H1 (cell line): ENCODE measurements at regions not wholly inside any gene's neighbourhood (a gene's known extent, or its start where the extent isn't known, plus 50 kb on each side); places are given as distances from the start of the nearest gene placed in this dataset.

ENCODE experiments used
- CTCF ChIA-PET: fragments of 300-600 bp; sonication (Branson Sonifier 250); formaldehyde crosslinking; loops from one replicate; lab custom pipeline; 2021; ENCODE audit not compliant: partially characterized antibody; lab: Charles Lee
- POLR2A ChIA-PET: fragments of 300-600 bp; sonication (Branson Sonifier 250); formaldehyde crosslinking; loops from one replicate; lab custom pipeline; 2021; ENCODE audit warnings: inconsistent platforms; ENCODE audit not compliant: partially characterized antibody; lab: Charles Lee
- DNase-seq, 2 experiments: peaks; one replicate each; pipeline versions ENCODE4 v3.0.0 to v3.0.0-alpha.2; 2010 to 2022; ENCODE audit warnings: low spot score in 2 of 2, low read depth in 1 of 2, mixed read lengths in 1 of 2
- FAIRE-seq: peaks from 2 replicates; lab custom pipeline; 2011; peaks lifted over from hg19 to GRCh38; lab: Jason Lieb, UNC
- H2AFZ ChIP-seq: 2 replicates; pipeline ENCODE4 v1.8.1; 2012; ENCODE audit warnings: low read length, inconsistent platforms
- H2AK5ac ChIP-seq: 2 replicates; pipeline ENCODE4 v1.6.1; 2013; ENCODE audit warnings: low read depth, low read length
- H2BK120ac ChIP-seq: replicated peaks from 2 replicates; pipeline ENCODE3; 2013; ENCODE audit warnings: low read depth, low read length, inconsistent platforms
- H2BK12ac ChIP-seq: 2 replicates; pipeline ENCODE4 v1.6.1; 2013; ENCODE audit warnings: low read depth, low read length
- H2BK15ac ChIP-seq: 2 replicates; pipeline ENCODE4 v1.6.1; 2013; ENCODE audit warnings: low read length
- H2BK20ac ChIP-seq: 2 replicates; pipeline ENCODE4 v1.6.1; 2013; ENCODE audit warnings: low read length
- H2BK5ac ChIP-seq: 2 replicates; pipeline ENCODE4 v1.6.1; 2013; ENCODE audit warnings: low read depth, low read length
- H3K14ac ChIP-seq: 2 replicates; pipeline ENCODE4 v1.6.1; 2013; ENCODE audit warnings: inconsistent platforms; ENCODE audit not compliant: insufficient read length
- H3K18ac ChIP-seq: 2 replicates; pipeline ENCODE4 v1.6.1; 2013; ENCODE audit warnings: low read length; ENCODE audit errors: extremely low read depth
- H3K23ac ChIP-seq: 2 replicates; pipeline ENCODE4 v1.6.1; 2013; ENCODE audit warnings: inconsistent platforms; ENCODE audit not compliant: insufficient read length
- H3K23me2 ChIP-seq: 2 replicates; pipeline ENCODE4 v1.6.1; 2013; ENCODE audit warnings: low read depth, low read length
- H3K27ac ChIP-seq: 2 replicates; pipeline ENCODE4 v1.6.1; 2011; ENCODE audit warnings: low read depth, low read length, inconsistent platforms
- H3K27me3 ChIP-seq, 4 experiments: replicated peaks in 1 of 4; 1 replicate in 1 of 4; 2 replicates in 3 of 4; pipeline versions ENCODE4 v1.6.1 to v1.8.1; 2011 to 2013; ENCODE audit warnings: low read length in 3 of 4, mild to moderate bottlenecking in 3 of 4, inconsistent platforms in 2 of 4, mixed read lengths in 2 of 4, moderate library complexity in 1 of 4; ENCODE audit not compliant: control insufficient read depth in 3 of 4, insufficient read depth in 3 of 4; ENCODE audit errors: extremely low read depth in 1 of 4
- H3K36me3 ChIP-seq, 4 experiments: 2 replicates each; pipeline versions ENCODE4 v1.6.1 to v1.8.1; 2011 to 2013; ENCODE audit warnings: mild to moderate bottlenecking in 4 of 4, low read length in 3 of 4, moderate library complexity in 2 of 4, control low read depth in 1 of 4, inconsistent platforms in 1 of 4; ENCODE audit not compliant: insufficient read depth in 4 of 4, control insufficient read depth in 2 of 4
- H3K4ac ChIP-seq: replicated peaks from 2 replicates; pipeline ENCODE3; 2013; ENCODE audit warnings: low read length, low read depth, mixed read lengths, inconsistent platforms; ENCODE audit not compliant: insufficient read length
- H3K4me1 ChIP-seq, 4 experiments: replicated peaks in 1 of 4; 1 replicate in 1 of 4; 2 replicates in 3 of 4; pipeline versions ENCODE4 v1.6.1 to v1.8.1; 2011 to 2013; ENCODE audit warnings: low read length in 3 of 4, inconsistent platforms in 2 of 4, mixed read lengths in 1 of 4; ENCODE audit not compliant: insufficient read depth in 4 of 4, control insufficient read depth in 3 of 4
- H3K4me2 ChIP-seq, 2 experiments: 2 replicates each; pipeline versions ENCODE4 v1.6.1 to v1.8.1; 2011 to 2013; ENCODE audit warnings: low read depth in 2 of 2, low read length in 2 of 2, control low read depth in 1 of 2, inconsistent platforms in 1 of 2, mild to moderate bottlenecking in 1 of 2; ENCODE audit not compliant: insufficient read depth in 1 of 2
- H3K4me3 ChIP-seq, 4 experiments: fragments of 200-600, 300-600 bp in 1 of 4; sonication (generic), shearing (Covaris generic), sonication (Bioruptor Twin) in 1 of 4; 2 replicates each; pipeline versions ENCODE4 v1.5.1 to v1.8.1; 2011 to 2016; ENCODE audit warnings: low read length in 4 of 4, low read depth in 3 of 4, control low read depth in 2 of 4, inconsistent platforms in 2 of 4, mild to moderate bottlenecking in 2 of 4, mixed read lengths in 1 of 4, moderate library complexity in 1 of 4; ENCODE audit not compliant: insufficient read depth in 2 of 4; ENCODE audit errors: extremely low read depth in 1 of 4
- H3K56ac ChIP-seq: replicated peaks from 2 replicates; pipeline ENCODE3; 2013; ENCODE audit warnings: low read depth, mild to moderate bottlenecking, mixed read lengths, low read length, inconsistent platforms; ENCODE audit not compliant: insufficient read length
- H3K79me1 ChIP-seq: 2 replicates; pipeline ENCODE4 v1.6.1; 2013; ENCODE audit warnings: low read depth, low read length, control low read depth
- H3K79me2 ChIP-seq, 2 experiments: 2 replicates each; pipeline versions ENCODE4 v1.6.1 to v1.8.1; 2012 to 2013; ENCODE audit warnings: low read length in 2 of 2, mild to moderate bottlenecking in 2 of 2, inconsistent platforms in 1 of 2; ENCODE audit not compliant: insufficient read depth in 2 of 2, control insufficient read depth in 1 of 2
- H3K9ac ChIP-seq, 4 experiments: replicated peaks in 1 of 4; 1 replicate in 1 of 4; 2 replicates in 3 of 4; pipeline versions ENCODE4 v1.6.1 to v1.8.1; 2011 to 2013; ENCODE audit warnings: low read depth in 3 of 4, low read length in 3 of 4, control low read depth in 2 of 4, mild to moderate bottlenecking in 2 of 4, moderate library complexity in 2 of 4, inconsistent platforms in 1 of 4; ENCODE audit errors: extremely low read depth in 1 of 4
- H3K9me3 ChIP-seq, 2 experiments: 2 replicates each; pipeline versions ENCODE4 v1.6.1 to v1.8.1; 2012 to 2013; ENCODE audit warnings: mild to moderate bottlenecking in 2 of 2, moderate library complexity in 2 of 2, control low read depth in 1 of 2, inconsistent platforms in 1 of 2, low read depth in 1 of 2, low read length in 1 of 2, mixed read lengths in 1 of 2; ENCODE audit not compliant: insufficient read depth in 2 of 2
- H4K20me1 ChIP-seq, 2 experiments: replicated peaks in 1 of 2; 2 replicates each; pipeline versions ENCODE3 to v1.8.1; 2011 to 2013; ENCODE audit warnings: inconsistent platforms in 2 of 2, low read length in 2 of 2, mild to moderate bottlenecking in 1 of 2; ENCODE audit not compliant: insufficient read depth in 2 of 2, control insufficient read depth in 1 of 2
- H4K5ac ChIP-seq: 2 replicates; pipeline ENCODE4 v1.6.1; 2013; ENCODE audit warnings: low read length, low read depth, mixed read lengths, inconsistent platforms; ENCODE audit not compliant: insufficient read length
- H4K8ac ChIP-seq: 2 replicates; pipeline ENCODE4 v1.8.0; 2013; ENCODE audit warnings: mild to moderate bottlenecking, moderate library complexity, low read length, inconsistent platforms; ENCODE audit not compliant: insufficient read depth; ENCODE audit errors: extremely low read depth
- H4K91ac ChIP-seq: replicated peaks from 2 replicates; pipeline ENCODE3; 2013; ENCODE audit warnings: low read length, mixed read lengths, inconsistent platforms; ENCODE audit not compliant: insufficient read length
- CHD1 ChIP-seq: IDR thresholded peaks from 2 replicates; pipeline ENCODE4 v1.6.1; 2012; ENCODE audit warnings: low read depth, low read length, improper control_type of control experiment
- CTBP2 ChIP-seq: IDR thresholded peaks from 2 replicates; pipeline ENCODE4 v1.7.0; 2011; ENCODE audit warnings: borderline replicate concordance, mild to moderate bottlenecking, moderate library complexity, mixed read lengths, low read length; ENCODE audit not compliant: insufficient read depth, insufficient read length
- EGR1 ChIP-seq: IDR thresholded peaks from 2 replicates; pipeline ENCODE4 v1.6.1; 2011; ENCODE audit warnings: low read depth, low read length, borderline replicate concordance
- JUN ChIP-seq: IDR thresholded peaks from 2 replicates; pipeline ENCODE4 v1.6.1; 2011; ENCODE audit warnings: low read depth, mild to moderate bottlenecking, improper control_type of control experiment, low read length
- KDM5A ChIP-seq: fragments of 200-600 bp; IDR thresholded peaks from 2 replicates; pipeline ENCODE4 v1.7.1; 2012; ENCODE audit warnings: mild to moderate bottlenecking, low read length, inconsistent platforms, mixed read lengths
- RBBP5 ChIP-seq: IDR thresholded peaks from 2 replicates; pipeline ENCODE4 v1.7.1; 2012; ENCODE audit warnings: low read depth, mild to moderate bottlenecking, inconsistent platforms, low read length, moderate library complexity, borderline replicate concordance
- SAP30 ChIP-seq: fragments of 300-600 bp; sonication (generic); IDR thresholded peaks from 2 replicates; pipeline ENCODE4 v1.7.1; 2012; ENCODE audit warnings: low read length, moderate library complexity, mild to moderate bottlenecking, inconsistent platforms; ENCODE audit not compliant: insufficient read depth, insufficient replicate concordance
- SP1 ChIP-seq: IDR thresholded peaks from 2 replicates; pipeline ENCODE4 v1.6.1; 2011; ENCODE audit warnings: low read depth, low read length
- SRF ChIP-seq: IDR thresholded peaks from 2 replicates; pipeline ENCODE4 v1.6.1; 2011; ENCODE audit warnings: mild to moderate bottlenecking, low read depth, low read length, moderate library complexity
- TAF1 ChIP-seq: IDR thresholded peaks from 2 replicates; pipeline ENCODE4 v1.6.1; 2011; ENCODE audit warnings: mild to moderate bottlenecking, low read depth, low read length
- WGBS, 2 experiments: shearing (Covaris generic) in 1 of 2; methylation state at CpG; one replicate each; pipeline versions ENCODE4 v1.1.6 to v1.1.7; 2013 to 2015; ENCODE audit warnings: low lambda C conversion rate in 2 of 2, mixed read lengths in 2 of 2, inconsistent platforms in 1 of 2, low coverage in 1 of 2, missing lambda C conversion rate in 1 of 2; ENCODE audit not compliant: insufficient replicate concordance in 2 of 2, insufficient coverage in 1 of 2, insufficient read length in 1 of 2; ENCODE audit errors: extremely low coverage in 1 of 2, missing lambda C conversion rate in 1 of 2; 5-methylcytosine and 5-hydroxymethylcytosine counted together
- TF ChIP-seq, protein P1 (sequence below), 3 experiments: IDR thresholded peaks; 1 replicate in 2 of 3; 2 replicates in 1 of 3; pipeline versions ENCODE4 v1.5.1 to v1.6.1; 2011; ENCODE audit warnings: low read length in 3 of 3, mild to moderate bottlenecking in 3 of 3, inconsistent platforms in 2 of 3, low read depth in 1 of 3, moderate library complexity in 1 of 3; ENCODE audit not compliant: insufficient read depth in 1 of 3; ENCODE audit errors: control extremely low read depth in 1 of 3

- no peak overlapping the region for H3K27ac ChIP-seq
- peak overlapping the region; percentile 96 for H2AFZ ChIP-seq
- H3K9ac ChIP-seq = no peak overlapping the region
- H3K23me2 ChIP-seq = no peaks in the 10 kb centered on the region
- H3K9me3 ChIP-seq = no peaks in the 10 kb centered on the region
- H4K20me1 ChIP-seq = no peaks in the 10 kb centered on the region
- 76% methylated on average over 5 of the region's 5 CpGs; no CpG with 5 or more reads in 1 of the 2 experiments for WGBS, 2 experiments
- H2BK120ac ChIP-seq = no peak overlapping the region
- no peak overlapping the region for H3K14ac ChIP-seq
- H3K4ac ChIP-seq = no peak overlapping the region
- DNase-seq (no peak), FAIRE-seq (no peak)
- no peak overlapping the region for H3K56ac ChIP-seq
- H4K8ac ChIP-seq = no peak overlapping the region
- no peak overlapping the region for H4K5ac ChIP-seq
- no peak overlapping the region for H2AK5ac ChIP-seq
- no peak overlapping the region for H3K18ac ChIP-seq
- no peak overlapping the region for H2BK20ac ChIP-seq
- H3K36me3 ChIP-seq = no peaks in the 10 kb centered on the region
- CTCF ChIA-PET = interaction anchor here (0.6 kb wide), 2 partner anchors 512 to 1495 kb away, joined by 3 read pairs; no protein-coding TSS in a partner anchor
- POLR2A ChIA-PET = no interaction called here
- no peak overlapping the region for H3K23ac ChIP-seq
- H3K79me1 ChIP-seq = no peaks in the 10 kb centered on the region
- H3K79me2 ChIP-seq = no peaks in the 10 kb centered on the region
- no peak overlapping the region for H3K4me2 ChIP-seq
- H2BK15ac ChIP-seq = no peak overlapping the region
- H3K4me3 ChIP-seq = no peak overlapping the region
- H3K27me3 ChIP-seq = no peaks in the 10 kb centered on the region
- no peak overlapping the region for H2BK5ac ChIP-seq
- H3K4me1 ChIP-seq = no peaks in the 10 kb centered on the region
- H4K91ac ChIP-seq = no peak overlapping the region
- H2BK12ac ChIP-seq = no peak overlapping the region
- TF ChIP-seq JUN (no peak), SAP30 (no peak), CHD1 (no peak), TAF1 (no peak), KDM5A (no peak), SRF (no peak), RBBP5 (no peak), CTBP2 (no peak), SP1 (no peak), EGR1 (no peak)
- TF ChIP-seq, protein P1, sequence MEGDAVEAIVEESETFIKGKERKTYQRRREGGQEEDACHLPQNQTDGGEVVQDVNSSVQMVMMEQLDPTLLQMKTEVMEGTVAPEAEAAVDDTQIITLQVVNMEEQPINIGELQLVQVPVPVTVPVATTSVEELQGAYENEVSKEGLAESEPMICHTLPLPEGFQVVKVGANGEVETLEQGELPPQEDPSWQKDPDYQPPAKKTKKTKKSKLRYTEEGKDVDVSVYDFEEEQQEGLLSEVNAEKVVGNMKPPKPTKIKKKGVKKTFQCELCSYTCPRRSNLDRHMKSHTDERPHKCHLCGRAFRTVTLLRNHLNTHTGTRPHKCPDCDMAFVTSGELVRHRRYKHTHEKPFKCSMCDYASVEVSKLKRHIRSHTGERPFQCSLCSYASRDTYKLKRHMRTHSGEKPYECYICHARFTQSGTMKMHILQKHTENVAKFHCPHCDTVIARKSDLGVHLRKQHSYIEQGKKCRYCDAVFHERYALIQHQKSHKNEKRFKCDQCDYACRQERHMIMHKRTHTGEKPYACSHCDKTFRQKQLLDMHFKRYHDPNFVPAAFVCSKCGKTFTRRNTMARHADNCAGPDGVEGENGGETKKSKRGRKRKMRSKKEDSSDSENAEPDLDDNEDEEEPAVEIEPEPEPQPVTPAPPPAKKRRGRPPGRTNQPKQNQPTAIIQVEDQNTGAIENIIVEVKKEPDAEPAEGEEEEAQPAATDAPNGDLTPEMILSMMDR (IDR thresholded peaks at IDR 0.05; ENCODE audit: control extremely low read depth in 1 of 3, insufficient read depth in 1 of 3, low read depth in 1 of 3, low read length in 3 of 3) = no peak
These were observed 224.9 kb downstream of the MAT2B start for GRCh38 chr5:163730206-163730756.
